ENCODE measurements at regions not wholly inside any gene's neighbourhood (a gene's known extent, or its start where the extent isn't known, plus 50 kb on each side); places are given as distances from the start of the nearest gene placed in this dataset.
A peak's percentile ranks its signal among the peaks of the same experiment; 100 is the strongest.

GRCh38 chr19:28021259-28022185 lies 1191.4 kb downstream of the UQCRFS1 start:
- DNase-seq, result no peak

- DNase-seq, result no peak
Observed at GRCh38 chr19:28020619-28021258, 1192.2 kb downstream of the UQCRFS1 start.

GRCh38 chr19:28019901-28020300 lies 1193.0 kb downstream of the UQCRFS1 start:
- no peak for DNase-seq

GRCh38 chr19:28019371-28019770 lies 1193.6 kb downstream of the UQCRFS1 start:
- no peak for DNase-seq

GRCh38 chr19:28018499-28018898 lies 1194.5 kb downstream of the UQCRFS1 start:
- no peak for DNase-seq

GRCh38 chr19:28014615-28015405 lies 1198.1 kb downstream of the UQCRFS1 start:
- no peak for DNase-seq

- DNase-seq, result no peak
Observed at GRCh38 chr19:28012361-28012760, 1200.6 kb downstream of the UQCRFS1 start.

GRCh38 chr19:28010656-28011055 lies 1202.3 kb downstream of the UQCRFS1 start:
- no peak for DNase-seq

- no peak for DNase-seq
Observed at GRCh38 chr19:28009696-28010095, 1203.3 kb downstream of the UQCRFS1 start.

GRCh38 chr19:28008695-28009094 lies 1204.3 kb downstream of the UQCRFS1 start:
- no peak for DNase-seq

GRCh38 chr19:28003543-28003942 lies 1209.4 kb downstream of the UQCRFS1 start:
- no peak for DNase-seq

- DNase-seq, result no peak
Observed at GRCh38 chr19:27997069-27997468, 1215.9 kb downstream of the UQCRFS1 start.

- no peak for DNase-seq
Observed at GRCh38 chr19:27993619-27994570, 1219.1 kb downstream of the UQCRFS1 start.

GRCh38 chr19:27986299-27986698 lies 1226.7 kb downstream of the UQCRFS1 start:
- no peak for DNase-seq

GRCh38 chr19:27975419-27976005 lies 1237.4 kb downstream of the UQCRFS1 start:
- DNase-seq, result no peak

GRCh38 chr19:27974082-27974513 lies 1238.9 kb downstream of the UQCRFS1 start:
- peak; percentile 25 for DNase-seq

- no peak for DNase-seq
Observed at GRCh38 chr19:27972291-27973040, 1240.5 kb downstream of the UQCRFS1 start.

GRCh38 chr19:27971869-27972268 lies 1241.1 kb downstream of the UQCRFS1 start:
- DNase-seq, result no peak

- no peak for DNase-seq
Observed at GRCh38 chr19:27971071-27971470, 1241.9 kb downstream of the UQCRFS1 start.

GRCh38 chr19:27966390-27966816 lies 1246.5 kb downstream of the UQCRFS1 start:
- DNase-seq, result no peak

- no peak for DNase-seq
Observed at GRCh38 chr19:27964185-27964584, 1248.8 kb downstream of the UQCRFS1 start.
